ENCODE measurements at regions not wholly inside any gene's neighbourhood (a gene's known extent, or its start where the extent isn't known, plus 50 kb on each side); places are given as distances from the start of the nearest gene placed in this dataset.

GRCh38 chr12:13537623-13538022, 341.1 kb downstream of the EMP1 start:
- no peak for TF ChIP-seq CTCF (IDR thresholded peaks at IDR 0.05)
- TF ChIP-seq POLR2AphosphoS5 (IDR thresholded peaks at IDR 0.05; ENCODE audit: low read depth, low read length): no peak
- TF ChIP-seq SIN3A (IDR thresholded peaks at IDR 0.05; ENCODE audit: borderline replicate concordance, insufficient read depth, low read depth, low read length): no peak
- TF ChIP-seq REST (IDR thresholded peaks at IDR 0.05; ENCODE audit: insufficient read depth in 1 of 2, low read depth in 2 of 2, low read length in 1 of 2): no peak
- no peak for TF ChIP-seq TCF7L2 (IDR thresholded peaks at IDR 0.05; ENCODE audit: low read depth, low read length)

Measured in Panc1 (cell line).